ENCODE measurements at regions not wholly inside any gene's neighbourhood (a gene's known extent, or its start where the extent isn't known, plus 50 kb on each side); places are given as distances from the start of the nearest gene placed in this dataset.

GRCh38 chr5:98489021-98489420 lies 284.4 kb upstream of the RGMB start:
- Histone ChIP-seq H3K27ac (ENCODE audit: low read depth, low read length, poor library complexity, severe bottlenecking) (no peak overlapping the region), H3K9ac (ENCODE audit: low read length) (no peak overlapping the region)

GRCh38 chr5:98490348-98490747 lies 283.1 kb upstream of the RGMB start:
- no peak for TF ChIP-seq CTCF (IDR thresholded peaks at IDR 0.05; ENCODE audit: low read length)
- no peaks in the 10 kb centered on the region for H4K20me1 ChIP-seq (ENCODE audit: insufficient read depth, low read length)
- no peaks in the 10 kb centered on the region for H3K79me2 ChIP-seq (ENCODE audit: insufficient read depth, low read length)

More at GRCh38 chr5:98489021-98489420, 284.4 kb upstream of the RGMB start:
- H3K9me2 ChIP-seq (ENCODE audit: low read depth, low read length): no peaks in the 10 kb centered on the region
- H3K4me3 ChIP-seq (ENCODE audit: low read depth, low read length, poor library complexity, severe bottlenecking): no peak overlapping the region
- H4K20me1 ChIP-seq (ENCODE audit: insufficient read depth, low read length): no peaks in the 10 kb centered on the region
- TF ChIP-seq CTCF (IDR thresholded peaks at IDR 0.05; ENCODE audit: low read length) (no peak), EZH2 (IDR thresholded peaks at IDR 0.05; ENCODE audit: borderline replicate concordance, low read length) (no peak)
- H3K4me1 ChIP-seq (ENCODE audit: insufficient read depth, low read length, severe bottlenecking): no peaks in the 10 kb centered on the region
- no peaks in the 10 kb centered on the region for H3K27me3 ChIP-seq (ENCODE audit: insufficient read depth, low read length)
- H3K36me3 ChIP-seq (ENCODE audit: insufficient read depth, low read length): no peaks in the 10 kb centered on the region
- H3K4me2 ChIP-seq (ENCODE audit: low read length): no peak overlapping the region
- no peaks in the 10 kb centered on the region for H3F3A ChIP-seq (ENCODE audit: insufficient read depth, low read length)
- no peaks in the 10 kb centered on the region for H3K79me2 ChIP-seq (ENCODE audit: insufficient read depth, low read length)
- H3K9me3 ChIP-seq (ENCODE audit: low read length): no peaks in the 10 kb centered on the region
- H2AFZ ChIP-seq (ENCODE audit: low read length): no peak overlapping the region

GRCh38 chr5:98492258-98492657 lies 281.2 kb upstream of the RGMB start:
- H3K79me2 ChIP-seq (ENCODE audit: insufficient read depth, low read length): no peaks in the 10 kb centered on the region
- no peak overlapping the region for H3K4me2 ChIP-seq (ENCODE audit: low read length)
- TF ChIP-seq EZH2 (IDR thresholded peaks at IDR 0.05; ENCODE audit: borderline replicate concordance, low read length) (no peak), CTCF (IDR thresholded peaks at IDR 0.05; ENCODE audit: low read length) (no peak)
- H3K4me3 ChIP-seq (ENCODE audit: low read depth, low read length, poor library complexity, severe bottlenecking): no peak overlapping the region
- H3K9ac ChIP-seq (ENCODE audit: low read length): no peak overlapping the region
- H3K9me2 ChIP-seq (ENCODE audit: low read depth, low read length): no peaks in the 10 kb centered on the region
- no peaks in the 10 kb centered on the region for H3F3A ChIP-seq (ENCODE audit: insufficient read depth, low read length)
- no peaks in the 10 kb centered on the region for H3K9me3 ChIP-seq (ENCODE audit: low read length)
- H2AFZ ChIP-seq (ENCODE audit: low read length): no peak overlapping the region
- H3K36me3 ChIP-seq (ENCODE audit: insufficient read depth, low read length): no peaks in the 10 kb centered on the region
- no peak overlapping the region for H3K27ac ChIP-seq (ENCODE audit: low read depth, low read length, poor library complexity, severe bottlenecking)
- no peaks in the 10 kb centered on the region for H4K20me1 ChIP-seq (ENCODE audit: insufficient read depth, low read length)
- H3K4me1 ChIP-seq (ENCODE audit: insufficient read depth, low read length, severe bottlenecking): no peaks in the 10 kb centered on the region
- H3K27me3 ChIP-seq (ENCODE audit: insufficient read depth, low read length): no peaks in the 10 kb centered on the region

More at GRCh38 chr5:98490348-98490747, 283.1 kb upstream of the RGMB start:
- Histone ChIP-seq H3K27ac (ENCODE audit: low read depth, low read length, poor library complexity, severe bottlenecking) (no peak overlapping the region), H2AFZ (ENCODE audit: low read length) (no peak overlapping the region), H3K4me3 (ENCODE audit: low read depth, low read length, poor library complexity, severe bottlenecking) (no peak overlapping the region), H3K9me3 (ENCODE audit: low read length) (no peaks in the 10 kb centered on the region), H3K9ac (ENCODE audit: low read length) (no peak overlapping the region), H3K4me1 (ENCODE audit: insufficient read depth, low read length, severe bottlenecking) (no peaks in the 10 kb centered on the region), H3K27me3 (ENCODE audit: insufficient read depth, low read length) (no peaks in the 10 kb centered on the region), H3K9me2 (ENCODE audit: low read depth, low read length) (no peaks in the 10 kb centered on the region), H3F3A (ENCODE audit: insufficient read depth, low read length) (no peaks in the 10 kb centered on the region), H3K4me2 (ENCODE audit: low read length) (no peak overlapping the region), H3K36me3 (ENCODE audit: insufficient read depth, low read length) (no peaks in the 10 kb centered on the region)

All from OCI-LY1 (cell line).